Stimulated activated CD8-positive, alpha-beta memory T cell treated with anti-CD3 and anti-CD28 coated beads, Interleukin-12 subunit alpha, Interleukin-12 subunit beta, amount 100 ng/mL, for 4 hours (primary cell): ENCODE measurements at regions not wholly inside any gene's neighbourhood (a gene's known extent, or its start where the extent isn't known, plus 50 kb on each side); places are given as distances from the start of the nearest gene placed in this dataset.
"Not testable (repeated sequence)": the region's sequence is repeated elsewhere in the genome, so short reads cannot be mapped to it uniquely, and the experiment has no call there.

ENCODE experiments used
- DNase-seq: peaks from one replicate; pipeline ENCODE4 v3.0.0-alpha.2; 2020; ENCODE audit warnings: low read depth

DNA sequence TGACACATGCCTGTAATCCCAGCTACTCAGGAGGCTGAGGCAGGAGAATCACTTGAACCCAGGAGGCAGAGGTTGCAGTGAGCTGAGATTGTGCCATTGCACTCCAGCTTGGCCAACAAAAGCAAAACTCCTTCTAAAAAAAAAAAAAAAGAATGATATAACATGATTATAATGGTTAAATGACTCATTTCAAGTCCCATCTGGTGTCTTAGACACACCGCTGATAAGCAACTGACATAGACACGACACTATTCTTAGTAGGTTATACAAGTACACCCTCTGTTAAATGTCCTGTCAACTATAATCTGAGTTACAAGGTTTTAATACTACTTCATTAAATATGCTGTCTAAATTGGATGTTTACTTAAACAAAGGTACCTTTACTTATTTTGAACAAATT, 405.3 kb upstream of the CLINT1 start:
- no peak for DNase-seq

- no peak for DNase-seq
Measured at GRCh38 chr5:158261674-158262367, 402.9 kb upstream of the CLINT1 start.

DNA sequence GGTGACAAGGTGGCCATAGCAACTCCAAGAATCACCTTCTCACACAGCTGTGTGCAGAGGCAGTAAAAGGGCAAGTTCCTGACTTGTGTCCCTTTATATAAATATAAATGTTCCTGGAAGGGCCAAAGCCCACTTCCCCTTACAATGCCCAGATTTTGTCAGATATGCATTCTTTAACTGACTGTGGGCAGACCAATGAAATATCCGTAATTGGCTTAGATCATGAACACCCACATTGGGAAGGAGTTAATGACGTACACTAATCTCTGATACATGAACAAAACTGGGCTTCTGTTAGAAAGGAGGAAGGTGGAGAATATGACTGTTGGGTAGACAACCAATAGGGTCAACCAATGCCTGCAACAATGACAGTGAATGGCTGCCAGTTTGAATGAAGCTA, 397.2 kb upstream of the CLINT1 start:
- DNase-seq: no peak

DNA sequence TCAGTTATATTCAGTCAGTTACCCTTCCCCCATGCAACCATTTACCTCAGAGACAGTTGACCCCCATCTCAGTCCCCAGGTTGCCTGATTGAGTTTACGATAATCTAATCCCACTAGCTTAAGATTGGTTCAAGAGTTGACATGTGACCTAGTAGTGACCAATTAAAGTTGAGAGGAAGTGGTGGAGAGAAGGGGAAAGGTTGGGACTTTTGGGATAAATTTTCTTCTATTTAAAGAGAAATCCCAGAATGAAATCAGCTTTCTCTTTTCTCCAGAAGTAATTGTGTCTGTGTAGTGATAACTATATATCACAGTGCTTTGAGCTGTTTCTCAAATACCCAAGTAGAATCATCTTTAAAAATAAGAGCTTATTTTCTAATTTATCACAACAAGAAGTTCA, 396.7 kb upstream of the CLINT1 start:
- no peak for DNase-seq

DNA sequence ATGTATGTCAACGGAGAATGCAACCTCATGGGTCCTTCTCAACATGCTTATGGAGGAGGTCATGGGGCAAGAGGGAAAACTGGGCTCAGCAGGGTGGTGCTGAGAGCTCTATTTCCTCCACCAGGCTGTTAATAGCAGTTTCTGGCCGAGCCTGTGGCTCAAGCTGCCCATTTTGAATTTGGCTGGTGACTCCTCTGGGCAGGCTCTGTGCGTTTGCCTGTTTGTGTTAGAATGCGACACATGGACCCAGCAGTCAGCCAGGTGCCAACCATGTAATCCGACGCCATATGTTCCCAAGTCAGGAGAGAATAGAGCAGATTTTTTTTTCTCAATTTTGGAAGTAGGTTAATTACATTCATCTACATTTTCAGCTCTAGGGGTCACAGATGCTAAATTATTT, 387.7 kb upstream of the CLINT1 start:
- no peak for DNase-seq

DNA sequence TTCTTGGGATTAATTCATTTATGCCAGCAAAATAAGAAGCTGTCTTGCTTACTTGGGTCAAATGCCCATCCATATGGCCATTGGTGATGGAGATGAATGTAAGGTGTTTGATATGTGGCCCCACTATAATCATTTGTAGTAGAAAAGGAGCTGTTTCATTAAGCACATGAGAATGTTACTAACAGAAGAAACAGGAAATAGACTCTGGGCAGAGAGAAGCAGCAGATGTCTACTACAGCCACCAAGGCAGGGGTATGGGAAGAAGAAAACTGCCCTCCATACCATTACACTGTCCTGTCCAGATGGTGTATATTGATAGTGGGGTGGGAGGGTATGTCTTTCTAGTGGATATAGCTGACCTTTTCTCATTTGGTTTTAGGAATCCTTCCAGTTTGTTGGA, 386.6 kb upstream of the CLINT1 start:
- DNase-seq: no peak

- no peak for DNase-seq
Measured at GRCh38 chr5:158244882-158245281, 385.9 kb upstream of the CLINT1 start.

DNA sequence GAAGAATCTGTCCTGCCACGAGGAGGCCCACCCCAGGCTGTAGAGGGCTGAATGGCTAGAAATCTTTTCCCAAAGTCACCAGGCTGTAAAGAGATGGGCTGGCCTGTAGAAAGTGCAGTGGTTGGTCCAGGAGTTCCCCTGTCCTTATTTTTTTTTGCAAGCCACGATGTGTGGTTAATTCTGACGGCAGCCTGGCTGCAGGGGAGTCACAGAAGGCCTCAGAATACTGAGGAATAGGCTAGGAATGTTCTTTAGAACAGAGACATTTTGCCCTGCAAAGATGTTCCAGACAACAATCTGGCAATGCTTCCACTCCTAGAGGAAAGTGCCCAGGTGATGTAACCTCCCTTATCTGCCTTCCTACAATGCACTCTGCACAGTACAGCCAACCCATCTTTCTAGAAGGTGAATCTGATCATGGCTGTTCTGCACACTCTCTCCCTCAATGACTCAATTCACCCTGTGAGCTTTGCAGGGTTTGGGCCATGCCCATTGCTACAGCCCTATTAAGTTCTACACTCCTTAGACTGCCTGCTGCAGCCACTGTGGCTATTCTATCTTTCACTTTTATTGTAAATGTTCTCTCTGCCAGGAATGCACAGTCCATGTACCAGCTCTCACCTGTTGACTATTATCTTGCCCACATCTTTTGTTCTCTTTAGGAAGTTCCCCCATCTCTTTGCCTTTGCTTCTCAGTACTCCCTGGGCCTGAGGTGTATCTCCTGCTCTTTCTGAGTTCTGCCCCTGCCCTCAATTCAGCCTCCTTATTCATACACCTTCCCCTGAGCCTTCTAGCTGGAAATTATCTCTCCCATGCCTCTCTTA, 377.8 kb upstream of the CLINT1 start:
- no peak for DNase-seq

DNA sequence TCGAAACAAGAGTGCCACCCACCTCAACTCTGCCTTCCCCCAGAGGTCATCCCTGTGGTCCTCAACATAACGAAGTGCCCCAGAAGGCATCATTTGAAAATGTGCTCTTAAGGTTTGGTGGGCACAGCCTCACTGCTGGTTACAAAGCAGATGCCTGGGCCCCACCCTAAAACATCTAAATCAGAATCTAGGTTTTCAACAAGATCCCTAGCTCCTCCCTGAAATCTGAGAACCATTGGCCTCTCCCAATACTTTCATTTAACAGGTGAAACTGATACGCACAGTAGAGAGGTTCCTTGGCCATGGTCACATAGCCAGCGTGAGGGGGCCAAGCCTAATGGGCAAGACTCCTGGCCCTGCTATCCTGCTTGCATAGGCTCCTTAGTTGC, 376.2 kb upstream of the CLINT1 start:
- no peak for DNase-seq

DNA sequence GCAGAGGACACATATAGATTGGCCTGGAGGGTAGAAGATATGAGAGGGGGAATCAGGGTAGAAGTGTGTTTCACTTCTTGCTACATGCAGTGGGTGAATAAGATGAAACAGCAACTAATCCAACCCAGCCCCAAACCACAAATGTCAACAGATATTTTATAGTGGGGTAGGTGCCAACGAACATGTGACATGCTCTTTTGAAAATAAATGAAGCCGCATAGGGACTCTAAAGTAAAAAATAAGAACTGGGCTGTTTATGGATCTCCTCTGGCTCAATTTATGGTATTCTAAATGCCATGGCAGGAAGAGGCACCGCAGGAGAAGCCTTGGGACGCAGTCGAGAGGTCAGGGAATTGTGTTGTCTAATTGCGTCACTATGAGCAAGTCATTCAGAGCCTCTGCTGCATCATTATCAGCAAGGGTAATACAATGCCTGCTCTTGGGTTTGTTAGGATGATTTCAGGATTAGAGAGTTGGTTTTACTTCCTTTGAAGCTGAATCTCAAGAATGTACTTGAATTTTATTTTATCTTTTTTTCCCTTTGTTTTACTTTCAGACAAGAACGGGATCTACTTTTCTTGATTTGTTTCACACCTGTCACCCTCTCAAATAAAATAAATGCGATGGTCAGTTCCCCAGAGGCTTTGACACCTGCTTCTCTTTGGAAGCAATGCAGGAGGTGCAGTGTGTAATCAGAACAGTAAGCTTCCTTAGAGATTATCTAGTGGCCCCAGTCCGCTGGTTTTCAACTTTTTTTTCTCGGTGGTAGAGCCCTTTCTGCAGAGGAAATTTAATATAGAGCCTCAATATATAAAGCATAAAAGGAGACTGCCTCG, 375.6 kb upstream of the CLINT1 start:
- DNase-seq: no peak

- no peak for DNase-seq
Measured at GRCh38 chr5:158233735-158234322, 374.9 kb upstream of the CLINT1 start.

DNA sequence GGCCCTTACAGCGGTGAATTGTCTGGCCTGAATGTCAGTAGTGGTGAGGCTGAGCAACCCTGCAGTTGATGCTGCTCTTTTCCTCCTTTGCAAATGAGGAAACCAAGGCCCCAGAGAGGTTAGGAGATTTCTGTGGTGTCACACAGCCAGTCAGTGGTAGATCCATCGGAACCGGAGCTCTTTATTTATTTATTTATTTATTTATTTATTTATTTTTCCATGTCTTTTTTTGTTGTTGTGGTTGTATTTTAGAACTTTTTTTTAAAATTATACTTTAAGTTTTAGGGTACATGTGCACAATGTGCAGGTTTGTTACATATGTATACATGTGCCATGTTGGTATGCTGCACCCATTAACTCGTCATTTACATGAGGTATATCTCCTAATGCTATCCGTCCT, 368.4 kb upstream of the CLINT1 start:
- not testable (repeated sequence) for DNase-seq

GRCh38 chr5:158226496-158226895, 367.6 kb upstream of the CLINT1 start:
- no peak for DNase-seq

DNA sequence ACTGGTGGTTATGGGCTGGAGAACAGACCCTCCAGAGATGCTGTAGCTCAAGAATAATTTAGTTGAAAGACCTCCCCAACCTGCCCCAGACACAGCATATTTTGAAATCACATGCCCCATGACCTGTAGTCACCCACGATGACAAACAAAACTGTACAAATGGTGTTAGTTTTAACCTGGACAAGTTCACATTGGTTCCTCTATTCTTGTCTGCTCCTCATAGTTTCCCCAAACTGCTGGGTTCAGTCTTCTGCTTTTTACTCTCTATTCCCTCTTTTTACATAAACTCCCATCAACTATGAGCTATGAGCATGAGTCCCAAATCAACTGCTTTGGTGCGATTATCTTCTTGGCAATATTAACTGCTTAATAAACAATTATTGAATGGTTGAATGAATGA, 365.3 kb upstream of the CLINT1 start:
- no peak for DNase-seq

- DNase-seq: no peak
Measured at GRCh38 chr5:158223054-158223600, 364.2 kb upstream of the CLINT1 start.

DNA sequence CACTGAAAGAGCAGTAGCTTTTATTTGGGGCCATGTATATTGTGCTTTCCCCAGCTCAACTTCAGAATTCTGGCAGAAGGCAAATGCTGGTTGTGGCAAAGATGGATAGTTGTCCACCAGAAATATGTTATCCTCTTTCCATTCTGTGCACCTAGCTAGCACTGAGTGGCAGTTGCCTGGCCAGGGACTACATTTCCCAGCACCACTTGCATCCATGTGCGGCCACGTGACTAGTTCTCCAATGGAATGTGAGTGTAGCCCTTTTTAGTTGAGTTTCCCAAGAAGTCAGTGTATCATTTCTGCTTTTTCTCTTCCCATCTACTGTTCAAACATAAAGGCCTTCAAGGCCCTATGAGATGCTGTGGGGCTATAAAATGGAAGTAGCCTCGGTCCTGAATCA, 354.0 kb upstream of the CLINT1 start:
- DNase-seq: no peak

DNA sequence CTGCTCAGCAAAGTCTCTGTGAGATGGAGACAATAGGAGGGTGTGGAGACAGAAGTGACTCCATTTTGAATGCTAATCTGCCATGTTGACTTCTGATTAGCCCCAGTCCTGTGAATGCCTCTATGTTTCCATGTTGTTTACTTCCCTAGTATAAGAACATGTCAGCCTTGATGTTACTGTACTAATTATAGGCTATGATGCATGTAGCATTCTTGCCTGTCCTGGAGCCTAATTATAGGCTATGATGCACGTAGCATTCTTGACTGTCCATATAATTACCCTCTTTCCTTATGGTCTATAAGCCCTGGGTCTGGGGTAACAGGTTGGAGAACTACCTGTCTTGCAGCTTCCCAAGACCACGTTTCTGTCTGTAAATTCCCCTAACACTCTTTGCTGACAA, 353.3 kb upstream of the CLINT1 start:
- no peak for DNase-seq

DNA sequence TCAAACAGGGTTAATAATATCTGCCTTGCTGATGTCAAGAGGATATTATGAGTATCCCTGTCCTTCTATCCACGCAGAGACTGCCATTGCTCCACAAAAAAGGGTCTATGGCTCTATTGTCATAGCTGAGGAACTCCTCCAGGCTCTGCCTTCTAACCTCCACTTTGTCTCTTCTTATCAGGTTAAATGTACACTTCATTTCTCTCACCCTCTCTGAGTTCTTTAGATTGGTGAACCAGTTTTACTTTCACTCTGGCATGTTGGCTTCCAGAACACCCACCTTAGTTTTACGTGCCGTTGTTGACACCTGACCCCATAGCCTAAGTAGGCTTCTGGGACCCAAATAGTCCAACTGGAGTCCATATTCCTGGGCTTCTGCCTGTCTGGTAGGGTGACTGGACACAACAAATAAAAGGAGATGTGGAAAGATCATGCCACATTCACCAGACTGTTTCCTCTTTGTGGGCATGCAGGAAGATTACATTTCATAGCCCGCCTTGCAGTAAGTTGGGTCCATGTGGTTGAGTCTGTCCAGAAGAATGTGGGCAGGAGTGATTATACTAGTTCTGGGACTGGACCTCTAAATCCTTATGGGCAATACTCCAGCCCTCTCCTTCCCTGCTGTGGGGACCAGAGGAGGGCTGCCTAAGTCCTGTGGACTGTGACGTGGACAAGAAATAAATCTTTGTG, 350.4 kb upstream of the CLINT1 start:
- no peak for DNase-seq

- DNase-seq: no peak
Measured at GRCh38 chr5:158207733-158208132, 348.8 kb upstream of the CLINT1 start.

GRCh38 chr5:158205992-158206391, 347.0 kb upstream of the CLINT1 start:
- DNase-seq: no peak

- no peak for DNase-seq
Measured at GRCh38 chr5:158203261-158203660, 344.3 kb upstream of the CLINT1 start.

DNA sequence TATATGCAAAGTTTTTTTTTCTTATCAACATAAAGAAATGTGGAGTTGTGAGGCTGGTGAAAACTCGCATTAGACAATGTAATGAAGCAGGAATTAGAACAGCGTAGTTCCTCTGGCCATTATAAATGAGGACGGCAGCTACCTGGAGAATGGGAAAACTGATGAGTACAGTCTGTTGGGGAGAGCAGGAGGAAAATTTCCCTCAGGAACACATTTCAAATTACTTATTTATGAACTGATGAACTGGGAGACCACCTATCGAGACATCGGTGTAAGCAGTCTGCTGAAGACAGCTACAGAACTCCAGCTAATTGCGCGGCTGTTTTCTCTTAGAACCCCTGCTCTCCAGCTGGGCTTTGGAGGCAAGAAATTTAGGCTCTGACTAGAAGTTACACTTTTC, 343.9 kb upstream of the CLINT1 start:
- DNase-seq: no peak
